ENCODE measurements at regions not wholly inside any gene's neighbourhood (a gene's known extent, or its start where the extent isn't known, plus 50 kb on each side); places are given as distances from the start of the nearest gene placed in this dataset.

DNA sequence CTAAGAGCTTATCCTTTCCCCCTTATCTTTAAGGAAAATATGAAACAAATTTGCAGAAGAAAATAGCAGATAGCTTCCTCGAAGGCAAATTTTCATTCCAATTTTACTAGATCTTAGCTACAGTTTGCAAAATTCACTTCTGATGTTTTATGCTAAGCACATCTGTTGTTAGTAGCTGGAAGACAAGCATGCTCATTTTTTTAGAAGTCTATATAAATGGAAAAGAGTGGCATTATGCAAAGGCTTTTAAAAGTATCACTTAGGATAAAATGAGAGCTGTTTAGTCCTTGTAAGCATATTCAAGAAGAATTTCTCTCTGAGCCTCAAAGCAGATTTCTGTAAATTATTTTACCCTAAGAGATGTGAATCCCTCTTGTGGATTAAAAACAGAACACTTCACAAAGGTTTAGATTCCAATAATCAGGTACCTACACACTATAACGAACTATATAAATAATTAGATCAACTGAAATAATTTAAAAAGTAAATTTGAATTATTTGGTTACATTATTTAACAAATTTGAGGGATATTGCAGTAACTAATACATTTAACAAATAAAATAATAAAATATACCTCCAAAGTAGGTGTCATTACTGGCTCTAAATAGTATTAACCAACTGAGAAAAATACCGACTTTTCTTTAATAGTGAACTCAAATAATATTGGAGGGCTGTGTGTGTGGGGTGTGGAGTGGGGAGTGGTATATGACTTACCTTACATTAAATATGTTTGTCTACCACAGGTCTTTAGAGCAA lies 307.1 kb downstream of the SEMA3D start:
- H3K4me1 ChIP-seq (ENCODE audit: low read depth), result no peaks in the 10 kb centered on the region
- intact Hi-C loops (cut with DNase I, micrococcal nuclease), result no loop called here
- DNase-seq (no peak), ATAC-seq (no peak)
- peaks cover 5% of the 10 kb centered on the region for H3K9me3 ChIP-seq
- TF ChIP-seq, protein P1, sequence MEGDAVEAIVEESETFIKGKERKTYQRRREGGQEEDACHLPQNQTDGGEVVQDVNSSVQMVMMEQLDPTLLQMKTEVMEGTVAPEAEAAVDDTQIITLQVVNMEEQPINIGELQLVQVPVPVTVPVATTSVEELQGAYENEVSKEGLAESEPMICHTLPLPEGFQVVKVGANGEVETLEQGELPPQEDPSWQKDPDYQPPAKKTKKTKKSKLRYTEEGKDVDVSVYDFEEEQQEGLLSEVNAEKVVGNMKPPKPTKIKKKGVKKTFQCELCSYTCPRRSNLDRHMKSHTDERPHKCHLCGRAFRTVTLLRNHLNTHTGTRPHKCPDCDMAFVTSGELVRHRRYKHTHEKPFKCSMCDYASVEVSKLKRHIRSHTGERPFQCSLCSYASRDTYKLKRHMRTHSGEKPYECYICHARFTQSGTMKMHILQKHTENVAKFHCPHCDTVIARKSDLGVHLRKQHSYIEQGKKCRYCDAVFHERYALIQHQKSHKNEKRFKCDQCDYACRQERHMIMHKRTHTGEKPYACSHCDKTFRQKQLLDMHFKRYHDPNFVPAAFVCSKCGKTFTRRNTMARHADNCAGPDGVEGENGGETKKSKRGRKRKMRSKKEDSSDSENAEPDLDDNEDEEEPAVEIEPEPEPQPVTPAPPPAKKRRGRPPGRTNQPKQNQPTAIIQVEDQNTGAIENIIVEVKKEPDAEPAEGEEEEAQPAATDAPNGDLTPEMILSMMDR (IDR thresholded peaks at IDR 0.05), result no peak
- H3K36me3 ChIP-seq (ENCODE audit: low read depth), result no peaks in the 10 kb centered on the region
- no peak overlapping the region for H3K4me3 ChIP-seq

DNA sequence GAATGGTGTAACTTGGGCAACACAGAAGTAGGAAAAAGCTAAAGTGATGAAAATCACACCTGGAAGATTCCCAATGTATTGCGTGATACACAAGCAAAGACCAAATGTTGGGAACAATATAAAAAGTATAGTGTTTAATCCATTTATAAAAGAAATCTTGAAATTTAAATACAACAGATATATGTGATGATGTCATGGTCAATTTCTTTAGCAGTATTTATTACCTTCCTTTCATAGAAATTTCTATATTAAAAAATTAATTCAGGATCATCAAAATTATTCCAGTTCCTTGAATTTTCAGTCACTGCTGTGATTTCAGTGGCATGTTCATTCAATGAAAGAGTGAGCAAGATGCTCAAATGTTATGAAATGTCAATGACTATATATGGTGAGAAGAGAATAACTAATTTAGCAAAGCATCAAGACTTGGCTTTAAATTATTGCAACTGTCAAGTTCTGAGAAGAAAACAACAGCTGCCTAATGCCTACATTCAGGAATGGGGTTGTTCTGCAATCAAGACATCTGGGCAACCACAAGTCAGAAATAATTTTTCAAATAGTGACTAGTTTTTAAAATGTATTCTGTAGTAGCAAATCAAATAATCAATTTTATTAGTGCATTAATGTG lies 308.8 kb downstream of the SEMA3D start:
- Histone ChIP-seq H3K36me3 (ENCODE audit: low read depth) (no peaks in the 10 kb centered on the region), H3K4me3 (no peak overlapping the region), H3K4me1 (ENCODE audit: low read depth) (no peaks in the 10 kb centered on the region), H3K9me3 (peaks cover 2% of the 10 kb centered on the region)
- DNase-seq (no peak), ATAC-seq (no peak)
- intact Hi-C loops (cut with DNase I, micrococcal nuclease), result no loop called here
- TF ChIP-seq, protein P1 (IDR thresholded peaks at IDR 0.05), result no peak

DNA sequence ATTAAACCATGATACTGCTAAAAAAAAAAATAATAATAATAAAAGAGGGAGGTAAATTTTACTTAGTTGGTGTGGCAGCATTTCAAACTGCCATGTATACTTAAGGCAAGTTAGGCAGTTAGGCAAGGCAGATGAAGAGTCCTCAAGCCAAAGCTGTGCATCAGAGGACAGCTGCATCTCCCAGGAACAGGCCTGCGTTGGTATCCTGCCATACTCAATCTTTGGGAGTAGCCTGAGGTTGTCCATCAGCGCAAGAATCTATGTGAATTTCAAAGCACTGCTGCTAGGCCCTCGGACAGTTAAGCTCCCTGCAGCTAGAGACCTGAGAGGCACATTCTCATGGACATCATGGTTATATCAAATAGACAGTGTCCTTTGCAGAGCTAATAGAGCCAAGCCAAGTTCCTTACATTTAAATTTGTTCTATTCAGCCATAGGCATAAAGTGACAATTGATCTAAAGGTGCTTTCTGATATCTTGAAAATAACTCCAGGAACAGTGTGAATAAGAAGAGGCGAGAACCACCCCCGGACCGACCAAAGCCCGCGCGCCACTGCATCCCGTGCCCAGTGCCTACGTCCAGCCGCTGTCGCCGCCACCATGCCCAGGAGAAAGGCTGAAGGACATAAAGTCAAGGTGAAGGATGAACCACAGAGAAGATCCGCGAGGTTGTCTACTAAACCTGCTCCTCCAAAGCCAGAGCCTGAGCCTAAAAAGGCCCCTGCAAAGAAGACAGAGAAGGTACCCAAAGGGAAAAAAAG lies 310.6 kb downstream of the SEMA3D start:
- Histone ChIP-seq H3K4me3 (no peak overlapping the region), H3K36me3 (ENCODE audit: low read depth) (no peaks in the 10 kb centered on the region), H3K9me3 (peaks cover 2% of the 10 kb centered on the region), H3K4me1 (ENCODE audit: low read depth) (no peaks in the 10 kb centered on the region)
- intact Hi-C loops (cut with DNase I, micrococcal nuclease), result no loop called here
- peak in 1 of 3 donors; percentile 36 for DNase-seq
- TF ChIP-seq, protein P1 (IDR thresholded peaks at IDR 0.05), result no peak
- no peak for ATAC-seq

DNA sequence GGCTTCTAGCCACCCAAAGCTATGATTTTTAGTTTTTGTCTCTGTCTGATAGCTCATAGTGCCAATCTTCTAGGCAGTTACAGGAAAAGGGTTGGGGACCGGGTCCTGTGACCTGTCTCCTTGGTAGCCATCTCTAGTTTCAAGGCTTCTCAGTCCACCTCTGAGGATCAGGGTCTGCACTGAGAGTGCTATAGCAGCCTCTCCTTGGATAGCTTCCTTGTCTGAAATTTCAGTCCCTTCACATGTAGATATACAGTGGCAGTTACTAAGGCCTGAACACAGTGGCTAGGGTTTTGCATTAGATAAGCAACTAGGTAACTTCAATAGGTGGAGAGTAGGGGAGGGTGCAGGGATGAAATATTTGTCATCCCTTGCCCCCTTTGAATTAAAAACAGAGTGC lies 321.3 kb downstream of the SEMA3D start:
- TF ChIP-seq, protein P1 (IDR thresholded peaks at IDR 0.05), result no peak
- intact Hi-C loops (cut with DNase I, micrococcal nuclease), result no loop called here
- ATAC-seq, result no peak
- Histone ChIP-seq H3K9me3 (no peaks in the 10 kb centered on the region), H3K4me3 (no peak overlapping the region), H3K36me3 (ENCODE audit: low read depth) (no peaks in the 10 kb centered on the region), H3K4me1 (ENCODE audit: low read depth) (no peaks in the 10 kb centered on the region)
- no peak for DNase-seq

DNA sequence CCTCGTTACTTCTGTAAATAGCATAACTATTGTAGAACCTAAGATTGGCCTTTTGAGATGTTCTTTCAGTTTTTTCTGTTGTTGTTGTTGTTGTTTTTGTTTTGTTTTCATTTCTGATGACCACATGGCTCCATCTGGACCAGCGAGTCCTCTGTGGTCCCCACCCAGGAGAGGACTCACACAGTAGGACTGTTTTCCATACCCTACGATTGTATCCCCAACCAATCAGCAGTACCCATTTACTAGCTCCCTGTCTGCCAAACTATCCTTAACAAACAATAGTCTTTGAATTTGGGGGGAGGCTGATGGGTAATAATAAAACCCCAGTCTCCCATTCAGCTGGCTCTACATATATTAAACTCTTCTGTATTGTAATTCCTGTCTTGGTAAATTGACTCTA lies 329.5 kb downstream of the SEMA3D start:
- Histone ChIP-seq H3K9me3 (no peaks in the 10 kb centered on the region), H3K4me3 (no peak overlapping the region), H3K36me3 (ENCODE audit: low read depth) (no peaks in the 10 kb centered on the region), H3K4me1 (ENCODE audit: low read depth) (no peaks in the 10 kb centered on the region)
- intact Hi-C loops (cut with DNase I, micrococcal nuclease), result no loop called here
- TF ChIP-seq, protein P1 (IDR thresholded peaks at IDR 0.05), result no peak
- DNase-seq (no peak), ATAC-seq (no peak)

Data from mucosa of descending colon (tissue), 3 donors.